Caco-2 (cell line): ENCODE measurements at regions not wholly inside any gene's neighbourhood (a gene's known extent, or its start where the extent isn't known, plus 50 kb on each side); places are given as distances from the start of the nearest gene placed in this dataset.

Experiments used
- BruUV-seq: library from RNA; stranded (reverse); fragments of 400-500 nt; replicated peaks from 2 replicates; lab custom pipeline; 2021; lab: Mats Ljungman, UMichigan
- CTCF ChIA-PET: fragments of 300-600 bp; sonication (Branson Sonifier 250); formaldehyde crosslinking; loops from one replicate; lab custom pipeline; 2022; ENCODE audit warnings: antibody characterized with exemption; lab: Charles Lee
- POLR2A ChIA-PET: fragments of 300-600 bp; sonication (Branson Sonifier 250); formaldehyde crosslinking; loops from one replicate; lab custom pipeline; 2022; ENCODE audit warnings: antibody characterized with exemption; lab: Charles Lee
- DNase-seq, 2 experiments: peaks; one replicate each; pipeline versions ENCODE4 v3.0.0 to v3.0.0-alpha.2; 2020 to 2022
- H3K27me3 ChIP-seq: replicated peaks from 2 replicates; pipeline ENCODE4 v1.6.0; 2011; ENCODE audit warnings: low read length; ENCODE audit not compliant: control insufficient read depth, insufficient read depth
- H3K36me3 ChIP-seq: 2 replicates; pipeline ENCODE4 v1.5.1; 2011; ENCODE audit warnings: low read length; ENCODE audit not compliant: control insufficient read depth, insufficient read depth
- H3K4me1 ChIP-seq: fragments of 250-450 bp; sonication (Bioruptor Pico); 2 replicates; pipeline ENCODE4 v1.5.1; 2020; ENCODE audit warnings: mild to moderate bottlenecking
- H3K4me3 ChIP-seq: 2 replicates; pipeline ENCODE4 v1.5.1; 2011; ENCODE audit warnings: low read depth, mild to moderate bottlenecking, control low read depth, low read length
- H3K9me3 ChIP-seq: fragments of 250-450 bp; sonication (Bioruptor Pico); 2 replicates; pipeline ENCODE4 v1.5.1; 2020; ENCODE audit warnings: mild to moderate bottlenecking, moderate library complexity
- H3K27ac Mint-ChIP-seq: one replicate; pipeline ENCODE4 v1.8.0; 2022; ENCODE audit warnings: mixed read lengths; ENCODE audit not compliant: unreplicated experiment
- H3K27me3 Mint-ChIP-seq: one replicate; pipeline ENCODE4 v1.8.0; 2022; ENCODE audit warnings: mixed read lengths; ENCODE audit not compliant: insufficient read depth, unreplicated experiment
- H3K36me3 Mint-ChIP-seq: one replicate; pipeline ENCODE4 v1.8.0; 2022; ENCODE audit warnings: mild to moderate bottlenecking, mixed read lengths; ENCODE audit not compliant: insufficient read depth, unreplicated experiment
- H3K4me1 Mint-ChIP-seq: one replicate; pipeline ENCODE4 v1.8.0; 2022; ENCODE audit warnings: low read depth, mixed read lengths; ENCODE audit not compliant: unreplicated experiment
- H3K4me3 Mint-ChIP-seq: one replicate; pipeline ENCODE4 v1.8.0; 2022; ENCODE audit warnings: mild to moderate bottlenecking, moderate library complexity, mixed read lengths; ENCODE audit not compliant: unreplicated experiment
- H3K9me3 Mint-ChIP-seq: one replicate; pipeline ENCODE4 v1.8.0; 2022; ENCODE audit warnings: mixed read lengths; ENCODE audit not compliant: unreplicated experiment
- CTCF ChIP-seq, 2 experiments: fragments of 200-600 bp in 1 of 2; IDR thresholded peaks; 1 replicate in 1 of 2; 2 replicates in 1 of 2; pipeline versions ENCODE4 v1.5.1 to v1.8.0; 2011 to 2022; ENCODE audit warnings: antibody characterized with exemption in 1 of 2, control low read depth in 1 of 2, inconsistent platforms in 1 of 2, low read depth in 1 of 2, low read length in 1 of 2, mild to moderate bottlenecking in 1 of 2, moderate library complexity in 1 of 2; ENCODE audit not compliant: insufficient read depth in 1 of 2, severe bottlenecking in 1 of 2, unreplicated experiment in 1 of 2
- intact Hi-C: fragments of 100-400 bp; cut with micrococcal nuclease; formaldehyde crosslinking; loops from one replicate; pipeline ENCODE4 v1.10.0; 2022; ENCODE audit not compliant: unreplicated experiment

- Mint-ChIP-seq H3K4me3 (no peak overlapping the region), H3K27ac (no peak overlapping the region)
- no TSS peak for BruUV-seq
These were observed 493.9 kb downstream of the HTR7 start for GRCh38 chr10:90363799-90364483.

GRCh38 chr10:90372451-90372850 lies 485.4 kb downstream of the HTR7 start:
- H3K4me1 ChIP-seq, result no peaks in the 10 kb centered on the region
- intact Hi-C loops, result no loop called here
- H3K4me3 Mint-ChIP-seq, result no peak overlapping the region
- no peaks in the 10 kb centered on the region for H3K36me3 ChIP-seq
- H3K27me3 ChIP-seq, result no peaks in the 10 kb centered on the region
- H3K27ac Mint-ChIP-seq, result no peak overlapping the region
- no peak for DNase-seq
- peaks cover 4% of the 10 kb centered on the region for H3K27me3 Mint-ChIP-seq
- POLR2A ChIA-PET, result no interaction called here
- CTCF ChIA-PET, result no interaction called here
- H3K4me3 ChIP-seq, result no peak overlapping the region
- no peaks in the 10 kb centered on the region for H3K9me3 ChIP-seq
- no peaks in the 10 kb centered on the region for H3K9me3 Mint-ChIP-seq
- TF ChIP-seq CTCF (IDR thresholded peaks at IDR 0.05; ENCODE audit: insufficient read depth in 1 of 2, low read depth in 1 of 2, low read length in 1 of 2, severe bottlenecking in 1 of 2, unreplicated experiment in 1 of 2), result no peak
- no peaks in the 10 kb centered on the region for H3K4me1 Mint-ChIP-seq
- no TSS peak for BruUV-seq
- no peaks in the 10 kb centered on the region for H3K36me3 Mint-ChIP-seq

More at GRCh38 chr10:90363799-90364483, 493.9 kb downstream of the HTR7 start:
- no peak overlapping the region for H3K4me3 ChIP-seq
- no peaks in the 10 kb centered on the region for H3K9me3 ChIP-seq
- Mint-ChIP-seq H3K9me3 (no peaks in the 10 kb centered on the region), H3K36me3 (no peaks in the 10 kb centered on the region), H3K4me1 (no peaks in the 10 kb centered on the region), H3K27me3 (peaks cover 4% of the 10 kb centered on the region)
- no peak for TF ChIP-seq CTCF (IDR thresholded peaks at IDR 0.05; ENCODE audit: insufficient read depth in 1 of 2, low read depth in 1 of 2, low read length in 1 of 2, severe bottlenecking in 1 of 2, unreplicated experiment in 1 of 2)
- H3K36me3 ChIP-seq, result no peaks in the 10 kb centered on the region
- POLR2A ChIA-PET, result no interaction called here
- DNase-seq, result no peak
- CTCF ChIA-PET, result no interaction called here
- intact Hi-C loops, result no loop called here
- no peaks in the 10 kb centered on the region for H3K4me1 ChIP-seq
- no peaks in the 10 kb centered on the region for H3K27me3 ChIP-seq

DNA sequence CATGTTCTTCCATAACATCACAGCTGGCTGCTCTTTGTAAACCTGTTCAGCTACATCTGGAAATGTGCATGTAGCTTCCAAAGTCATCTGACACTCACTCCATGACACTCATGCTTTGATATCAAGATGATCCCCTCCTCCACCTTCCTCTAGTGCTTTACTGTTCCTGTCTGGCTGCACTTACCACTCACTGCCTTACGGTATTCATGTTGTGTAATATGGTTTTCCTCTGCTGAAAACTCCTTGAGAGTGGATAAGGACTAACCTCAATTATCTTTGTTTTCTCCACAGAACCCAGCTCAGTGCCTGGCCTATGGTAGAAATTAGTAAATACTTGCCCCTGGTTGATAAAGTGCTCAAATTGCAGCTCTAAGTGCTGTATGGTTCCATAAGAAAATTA lies 483.9 kb downstream of the HTR7 start:
- Mint-ChIP-seq H3K36me3 (no peaks in the 10 kb centered on the region), H3K4me3 (no peak overlapping the region), H3K27ac (no peak overlapping the region), H3K9me3 (no peaks in the 10 kb centered on the region), H3K4me1 (no peaks in the 10 kb centered on the region), H3K27me3 (peaks cover under 1% of the 10 kb centered on the region)
- DNase-seq, result no peak
- intact Hi-C loops, result no loop called here
- ChIA-PET CTCF (no interaction called here), POLR2A (no interaction called here)
- BruUV-seq, result no TSS peak
- Histone ChIP-seq H3K9me3 (no peaks in the 10 kb centered on the region), H3K4me1 (no peaks in the 10 kb centered on the region), H3K27me3 (no peaks in the 10 kb centered on the region), H3K36me3 (no peaks in the 10 kb centered on the region), H3K4me3 (no peak overlapping the region)
- no peak for TF ChIP-seq CTCF (IDR thresholded peaks at IDR 0.05; ENCODE audit: insufficient read depth in 1 of 2, low read depth in 1 of 2, low read length in 1 of 2, severe bottlenecking in 1 of 2, unreplicated experiment in 1 of 2)
